GM12878 (cell line): ENCODE measurements at regions not wholly inside any gene's neighbourhood (a gene's known extent, or its start where the extent isn't known, plus 50 kb on each side); places are given as distances from the start of the nearest gene placed in this dataset.

ENCODE experiments used
- ATAC-seq: fragments of 200-7000 bp; cut with Tn5 transposase; 3 replicates; pipeline ENCODE4 v1.9.1; 2020; ENCODE audit warnings: mild to moderate bottlenecking, moderate library complexity
- BruUV-seq: library from RNA; stranded (reverse); fragments of 400-500 nt; replicated peaks from 2 replicates; lab custom pipeline; 2021; lab: Mats Ljungman, UMichigan
- CTCF ChIA-PET: fragments of 300-600 bp; sonication (Branson Sonifier 250); formaldehyde crosslinking; extraction: SDS; loops from one replicate; lab custom pipeline; 2021; ENCODE audit warnings: inconsistent platforms; lab: Yijun Ruan, JAX
- POLR2A ChIA-PET: fragments of 350-600 bp; formaldehyde crosslinking; extraction: SDS; loops from one replicate; lab custom pipeline; 2021; ENCODE audit warnings: inconsistent platforms; lab: Charles Lee
- RAD21 ChIA-PET: fragments of 300-600 bp; sonication (Branson Sonifier 250); formaldehyde crosslinking; loops from one replicate; lab custom pipeline; 2023; ENCODE audit warnings: antibody characterized with exemption; ENCODE audit not compliant: unreplicated experiment; lab: Charles Lee
- SMC1A ChIA-PET: fragments of 300-600 bp; sonication (Branson Sonifier 250); formaldehyde crosslinking; loops from one replicate; lab custom pipeline; 2023; ENCODE audit not compliant: unreplicated experiment, uncharacterized antibody; lab: Charles Lee
- DNase-seq: peaks from one replicate; pipeline ENCODE4 v3.0.0-alpha.2; 2011; ENCODE audit warnings: low read depth, low spot score
- FAIRE-seq: peaks from 3 replicates; lab custom pipeline; 2011; peaks lifted over from hg19 to GRCh38; lab: Jason Lieb, UNC
- H2AFZ ChIP-seq: 2 replicates; pipeline ENCODE4 v1.6.0; 2011; ENCODE audit warnings: low read depth, low read length, control low read depth; ENCODE audit not compliant: control insufficient read depth
- H3K27ac ChIP-seq: 2 replicates; pipeline ENCODE4 v1.5.1; 2011; ENCODE audit warnings: control low read depth; ENCODE audit not compliant: control insufficient read depth, insufficient read depth
- H3K27me3 ChIP-seq, 2 experiments: replicated peaks in 1 of 2; 2 replicates each; pipeline versions ENCODE4 v1.6.0 to v1.6.1; 2011; ENCODE audit warnings: low read length in 1 of 2; ENCODE audit not compliant: control insufficient read depth in 2 of 2, insufficient read depth in 2 of 2
- H3K36me3 ChIP-seq, 2 experiments: 2 replicates each; pipeline ENCODE4 v1.5.1; 2011; ENCODE audit warnings: low read length in 1 of 2; ENCODE audit not compliant: control insufficient read depth in 2 of 2, insufficient read depth in 2 of 2
- H3K4me1 ChIP-seq: 2 replicates; pipeline ENCODE4 v1.6.1; 2011; ENCODE audit warnings: mild to moderate bottlenecking, low read length, moderate library complexity, mixed read lengths; ENCODE audit not compliant: control insufficient read depth, insufficient read depth
- H3K4me2 ChIP-seq: 2 replicates; pipeline ENCODE4 v1.6.0; 2011; ENCODE audit warnings: control low read depth; ENCODE audit not compliant: control insufficient read depth, insufficient read depth
- H3K4me3 ChIP-seq: fragments of 200-600 bp; sonication (generic); 2 replicates; pipeline ENCODE4 v1.5.1; 2016
- H3K79me2 ChIP-seq: 2 replicates; pipeline ENCODE4 v1.6.0; 2011; ENCODE audit warnings: low read length; ENCODE audit not compliant: control insufficient read depth, insufficient read depth
- H3K9ac ChIP-seq: 2 replicates; pipeline ENCODE4 v1.8.0; 2011; ENCODE audit warnings: low read length, control low read depth, mixed read lengths; ENCODE audit not compliant: control insufficient read depth, insufficient read depth
- H3K9me3 ChIP-seq: replicated peaks from 3 replicates; pipeline ENCODE4 v1.5.1; 2011; ENCODE audit warnings: mild to moderate bottlenecking, low read length; ENCODE audit not compliant: control insufficient read depth, insufficient read depth
- H4K20me1 ChIP-seq: 2 replicates; pipeline ENCODE4 v1.6.0; 2011; ENCODE audit not compliant: control insufficient read depth, insufficient read depth
- BMI1 ChIP-seq: fragments of 450-650 bp; IDR thresholded peaks from 2 replicates; pipeline ENCODE4 v1.6.1; 2016; ENCODE audit warnings: mild to moderate bottlenecking, moderate library complexity, borderline replicate concordance
- CHD1 ChIP-seq: IDR thresholded peaks from 2 replicates; pipeline ENCODE4 v1.6.1; 2012; ENCODE audit warnings: low read depth, low read length, improper control_type of control experiment
- CUX1 ChIP-seq: IDR thresholded peaks from 2 replicates; pipeline ENCODE4 v1.6.1; 2012; ENCODE audit warnings: improper control_type of control experiment, low read depth, low read length; ENCODE audit not compliant: insufficient replicate concordance
- EP300 ChIP-seq, 2 experiments: fragments of 150-350 bp in 1 of 2; IDR thresholded peaks; 2 replicates each; pipeline ENCODE4 v1.6.1; 2011 to 2012; ENCODE audit warnings: low read depth in 2 of 2, low read length in 2 of 2, borderline replicate concordance in 1 of 2, improper control_type of control experiment in 1 of 2, inconsistent platforms in 1 of 2; ENCODE audit not compliant: control insufficient read depth in 1 of 2
- ESRRA ChIP-seq: IDR thresholded peaks from 2 replicates; pipeline ENCODE4 v1.6.1; 2012; ENCODE audit warnings: mild to moderate bottlenecking, low read length, improper control_type of control experiment
- IRF5 ChIP-seq: fragments of 450-650 bp; IDR thresholded peaks from 2 replicates; pipeline ENCODE4 v1.6.1; 2017; ENCODE audit warnings: borderline replicate concordance
- NFYA ChIP-seq: IDR thresholded peaks from 2 replicates; pipeline ENCODE4 v1.6.1; 2011; ENCODE audit warnings: low read depth, mild to moderate bottlenecking, low read length, improper control_type of control experiment, borderline replicate concordance
- POLR2AphosphoS5 ChIP-seq: IDR thresholded peaks from 2 replicates; pipeline ENCODE4 v1.6.1; 2011; ENCODE audit warnings: mild to moderate bottlenecking, low read length, inconsistent platforms
- RB1 ChIP-seq: fragments of 450-650 bp; formaldehyde crosslinking; IDR thresholded peaks from 2 replicates; pipeline ENCODE4 v1.6.1; 2017; ENCODE audit warnings: mild to moderate bottlenecking, borderline replicate concordance
- SREBF2 ChIP-seq: IDR thresholded peaks from 2 replicates; pipeline ENCODE4 v1.6.1; 2012; ENCODE audit warnings: mild to moderate bottlenecking, low read length
- SUPT20H ChIP-seq: IDR thresholded peaks from 2 replicates; pipeline ENCODE4 v1.6.1; 2011; ENCODE audit warnings: low read depth, mild to moderate bottlenecking, low read length, moderate library complexity, borderline replicate concordance; ENCODE audit not compliant: control insufficient read depth
- USF1 ChIP-seq: IDR thresholded peaks from 2 replicates; pipeline ENCODE4 v1.6.1; 2011; ENCODE audit warnings: borderline replicate concordance, low read depth, mild to moderate bottlenecking, moderate library complexity, mixed read lengths, low read length; ENCODE audit not compliant: insufficient read depth; ENCODE audit errors: extremely low read length
- WGBS: methylation state at CpG from one replicate; pipeline ENCODE4 v1.1.6; 2016; ENCODE audit warnings: low lambda C conversion rate; ENCODE audit not compliant: insufficient replicate concordance, insufficient coverage; ENCODE audit errors: missing lambda C conversion rate; 5-methylcytosine and 5-hydroxymethylcytosine counted together
- in situ Hi-C: fragments of 300-500 bp; cut with MboI; formaldehyde crosslinking; loops from 9 replicates; pipeline ENCODE4 v1.14.3; 2018; ENCODE audit warnings: mixed read lengths
- intact Hi-C: fragments of 100-400 bp; cut with micrococcal nuclease; formaldehyde crosslinking; loops from one replicate; pipeline ENCODE4 v1.14.2; 2022; ENCODE audit not compliant: unreplicated experiment

GRCh38 chr2:181169503-181169902 lies 189.1 kb downstream of the UBE2E3 start:
- Histone ChIP-seq H3K79me2 (no peaks in the 10 kb centered on the region), H4K20me1 (no peaks in the 10 kb centered on the region), H3K4me2 (no peak overlapping the region), H3K9me3 (peaks cover 15% of the 10 kb centered on the region), H3K27me3 (no peaks in the 10 kb centered on the region), H3K4me1 (peaks cover 20% of the 10 kb centered on the region), H3K9ac (no peak overlapping the region), H3K27ac (no peak overlapping the region), H3K36me3 (no peaks in the 10 kb centered on the region), H3K4me3 (no peak overlapping the region), H2AFZ (no peak overlapping the region)
- FAIRE-seq (no peak), ATAC-seq (no peak), DNase-seq (no peak)
- RAD21 ChIA-PET = interaction anchor here (1.5 kb wide), 1 partner anchor 8 kb away, joined by 4 read pairs; no protein-coding TSS in a partner anchor
- intact Hi-C loops (no loop called here), in situ Hi-C loops (loop anchor here (5.0 kb wide), 1 partner anchor 288 kb away; the partner anchor contains the start of gene ITGA4)
- POLR2A ChIA-PET = interaction anchor here (0.8 to 1.2 kb wide), 4 partner anchors 16 to 493 kb away, joined by 3 to 5 read pairs (median 4); no protein-coding TSS in a partner anchor
- SMC1A ChIA-PET = interaction anchor here (1.1 to 2.2 kb wide), 5 partner anchors 14 to 143 kb away, joined by 3 to 5 read pairs (median 4); no protein-coding TSS in a partner anchor
- CTCF ChIA-PET = interaction anchor here (1.0 to 1.9 kb wide), 2 partner anchors 9 to 29 kb away, joined by 3 to 7 read pairs; no protein-coding TSS in a partner anchor
- no TSS peak for BruUV-seq
- WGBS = 100% methylated on average over 1 of the region's 1 CpG
- TF ChIP-seq POLR2AphosphoS5 (no peak), CHD1 (no peak), SUPT20H (no peak), CUX1 (no peak), BMI1 (no peak), USF1 (no peak), EP300 (IDR thresholded peaks at IDR 0.05; ENCODE audit: borderline replicate concordance in 1 of 2, control insufficient read depth in 1 of 2, low read depth in 2 of 2, low read length in 2 of 2) (no peak), SREBF2 (no peak), NFYA (no peak), ESRRA (no peak), RB1 (no peak), IRF5 (no peak)
